HFFc6 (cell line): ENCODE measurements at regions not wholly inside any gene's neighbourhood (a gene's known extent, or its start where the extent isn't known, plus 50 kb on each side); places are given as distances from the start of the nearest gene placed in this dataset.
A peak's percentile ranks its signal among the peaks of the same experiment; 100 is the strongest.

Source experiments
- DNase-seq: peaks from one replicate; pipeline ENCODE4 v3.0.0-alpha.2; 2018
- H3K27ac Mint-ChIP-seq: 2 replicates; pipeline ENCODE4 v1.8.0; 2020; ENCODE audit warnings: mild to moderate bottlenecking, mixed read lengths
- H3K27me3 Mint-ChIP-seq: 2 replicates; pipeline ENCODE4 v1.8.0; 2021; ENCODE audit warnings: mild to moderate bottlenecking, moderate library complexity, mixed read lengths; ENCODE audit not compliant: insufficient read depth
- H3K36me3 Mint-ChIP-seq: 2 replicates; pipeline ENCODE4 v1.8.0; 2021; ENCODE audit warnings: low read depth, mixed read lengths
- H3K4me1 Mint-ChIP-seq: 2 replicates; pipeline ENCODE4 v1.8.0; 2020; ENCODE audit warnings: low read depth, mixed read lengths
- H3K4me3 Mint-ChIP-seq: 2 replicates; pipeline ENCODE4 v1.8.0; 2020; ENCODE audit warnings: mild to moderate bottlenecking, moderate library complexity, mixed read lengths
- H3K9me3 Mint-ChIP-seq: 2 replicates; pipeline ENCODE4 v1.8.0; 2020; ENCODE audit warnings: mild to moderate bottlenecking, mixed read lengths
- CTCF ChIP-seq: fragments of 200-600 bp; sonication (generic); IDR thresholded peaks from 2 replicates; pipeline ENCODE4 v1.5.0; 2021; ENCODE audit warnings: antibody characterized with exemption, mild to moderate bottlenecking

- no peaks in the 10 kb centered on the region for H3K4me1 Mint-ChIP-seq
- peaks cover 18% of the 10 kb centered on the region for H3K9me3 Mint-ChIP-seq
- no peak for DNase-seq
- no peaks in the 10 kb centered on the region for H3K27me3 Mint-ChIP-seq
- no peak overlapping the region for H3K4me3 Mint-ChIP-seq
- no peaks in the 10 kb centered on the region for H3K36me3 Mint-ChIP-seq
- no peak overlapping the region for H3K27ac Mint-ChIP-seq
- no peak for TF ChIP-seq CTCF
Measured at GRCh38 chr2:82355622-82356021, 2051.1 kb upstream of the LRRTM1 start.

- TF ChIP-seq CTCF: no peak
- Mint-ChIP-seq H3K4me1 (no peaks in the 10 kb centered on the region), H3K36me3 (no peaks in the 10 kb centered on the region), H3K4me3 (no peak overlapping the region), H3K27ac (no peak overlapping the region), H3K27me3 (no peaks in the 10 kb centered on the region), H3K9me3 (peaks cover 4% of the 10 kb centered on the region; the same call in 1 of the 2 replicates)
- no peak for DNase-seq
Measured at GRCh38 chr2:82345910-82346309, 2041.4 kb upstream of the LRRTM1 start.

- no peaks in the 10 kb centered on the region for H3K36me3 Mint-ChIP-seq
- no peak overlapping the region for H3K27ac Mint-ChIP-seq
- TF ChIP-seq CTCF: peak; percentile 42
- H3K4me1 Mint-ChIP-seq: no peaks in the 10 kb centered on the region
- no peaks in the 10 kb centered on the region for H3K27me3 Mint-ChIP-seq
- H3K4me3 Mint-ChIP-seq: no peak overlapping the region
- no peak for DNase-seq
- peaks cover 3% of the 10 kb centered on the region; the same call in 1 of the 2 replicates for H3K9me3 Mint-ChIP-seq
Measured at GRCh38 chr2:82344670-82345069, 2040.1 kb upstream of the LRRTM1 start.

- no peak overlapping the region for H3K27ac Mint-ChIP-seq
- no peak for DNase-seq
- H3K36me3 Mint-ChIP-seq: no peaks in the 10 kb centered on the region
Measured at GRCh38 chr2:82342356-82342755, 2037.8 kb upstream of the LRRTM1 start.

GRCh38 chr2:82340578-82341053 lies 2036.1 kb upstream of the LRRTM1 start:
- no peaks in the 10 kb centered on the region for H3K27me3 Mint-ChIP-seq

More at GRCh38 chr2:82342356-82342755, 2037.8 kb upstream of the LRRTM1 start:
- no peak overlapping the region for H3K4me3 Mint-ChIP-seq
- no peaks in the 10 kb centered on the region for H3K4me1 Mint-ChIP-seq
- no peak for TF ChIP-seq CTCF
- no peaks in the 10 kb centered on the region for H3K27me3 Mint-ChIP-seq
- H3K9me3 Mint-ChIP-seq: no peaks in the 10 kb centered on the region

More at GRCh38 chr2:82340578-82341053, 2036.1 kb upstream of the LRRTM1 start:
- TF ChIP-seq CTCF: no peak
- Mint-ChIP-seq H3K4me1 (no peaks in the 10 kb centered on the region), H3K36me3 (no peaks in the 10 kb centered on the region), H3K27ac (no peak overlapping the region), H3K4me3 (no peak overlapping the region), H3K9me3 (no peaks in the 10 kb centered on the region)
- DNase-seq: no peak
